HepG2 (cell line): ENCODE measurements at regions not wholly inside any gene's neighbourhood (a gene's known extent, or its start where the extent isn't known, plus 50 kb on each side); places are given as distances from the start of the nearest gene placed in this dataset.

Experiments
- ATAC-seq: fragments of 200-7000 bp; cut with Tn5 transposase; 3 replicates; pipeline ENCODE4 v1.9.1; 2020; ENCODE audit warnings: mild to moderate bottlenecking, moderate library complexity
- BruUV-seq: library from RNA; stranded (reverse); fragments of 400-500 nt; replicated peaks from 2 replicates; lab custom pipeline; 2021; lab: Mats Ljungman, UMichigan
- CTCF ChIA-PET: fragments of 300-600 bp; formaldehyde crosslinking; extraction: SDS; loops from one replicate; lab custom pipeline; 2021; ENCODE audit warnings: low total read pairs, inconsistent platforms, low intra/inter-chr PET ratio; lab: Yijun Ruan, JAX
- POLR2A ChIA-PET: fragments of 350-600 bp; sonication (Branson Sonifier 250); formaldehyde crosslinking; loops from one replicate; lab custom pipeline; 2020; ENCODE audit warnings: antibody characterized with exemption, inconsistent platforms; lab: Yijun Ruan, JAX
- DNase-seq: peaks from one replicate; pipeline ENCODE4 v3.0.0-alpha.2; 2015; ENCODE audit warnings: low spot score
- FAIRE-seq: peaks from 3 replicates; lab custom pipeline; 2011; peaks lifted over from hg19 to GRCh38; lab: Jason Lieb, UNC
- H2AFZ ChIP-seq: one replicate; pipeline ENCODE4 v1.6.1; 2011; ENCODE audit warnings: low read length, inconsistent platforms
- H3K27ac ChIP-seq: fragments of 300-600 bp; 3 replicates; pipeline ENCODE4 v1.8.0; 2011; ENCODE audit warnings: mixed run types, mild to moderate bottlenecking, mixed read lengths, low read length, inconsistent platforms; ENCODE audit not compliant: insufficient read depth; ENCODE audit errors: extremely low read length
- H3K27me3 ChIP-seq, 2 experiments: fragments of 200-600 bp in 1 of 2; 2 replicates in 1 of 2; 3 replicates in 1 of 2; pipeline versions ENCODE4 v1.6.0 to v1.8.0; 2011; ENCODE audit warnings: low read length in 2 of 2, mild to moderate bottlenecking in 2 of 2, moderate library complexity in 2 of 2, inconsistent platforms in 1 of 2; ENCODE audit not compliant: insufficient read depth in 2 of 2, control insufficient read depth in 1 of 2
- H3K36me3 ChIP-seq, 2 experiments: fragments of 200-600 bp in 1 of 2; replicated peaks in 1 of 2; 2 replicates in 1 of 2; 3 replicates in 1 of 2; pipeline versions ENCODE4 v1.5.1 to v1.8.0; 2011; ENCODE audit warnings: low read length in 2 of 2, inconsistent platforms in 1 of 2; ENCODE audit not compliant: insufficient read depth in 2 of 2, control insufficient read depth in 1 of 2
- H3K4me1 ChIP-seq: 2 replicates; pipeline ENCODE4 v1.5.1; 2012; ENCODE audit warnings: low read length, inconsistent platforms; ENCODE audit not compliant: insufficient read depth
- H3K4me2 ChIP-seq: 2 replicates; pipeline ENCODE4 v1.6.0; 2011; ENCODE audit warnings: low read depth, low read length, inconsistent platforms
- H3K4me3 ChIP-seq, 3 experiments: fragments of 200-600 bp in 1 of 3; sonication (generic), shearing (Covaris generic) in 1 of 3; replicated peaks in 1 of 3; 2 replicates each; pipeline ENCODE4 v1.5.1; 2011 to 2016; ENCODE audit warnings: low read length in 3 of 3, inconsistent platforms in 2 of 3, low read depth in 2 of 3, mild to moderate bottlenecking in 2 of 3, control low read depth in 1 of 3, mixed read lengths in 1 of 3; ENCODE audit not compliant: insufficient read depth in 1 of 3
- H3K79me2 ChIP-seq: one replicate; pipeline ENCODE4 v1.6.1; 2011; ENCODE audit warnings: low read length, inconsistent platforms; ENCODE audit not compliant: insufficient read depth
- H3K9ac ChIP-seq: 2 replicates; pipeline ENCODE4 v1.6.0; 2011; ENCODE audit warnings: mild to moderate bottlenecking, low read depth, low read length, inconsistent platforms; ENCODE audit not compliant: insufficient read depth
- H3K9me3 ChIP-seq: 2 replicates; pipeline ENCODE4 v1.5.1; 2012; ENCODE audit warnings: mild to moderate bottlenecking, low read length
- H4K20me1 ChIP-seq: 2 replicates; pipeline ENCODE4 v1.6.0; 2011; ENCODE audit warnings: inconsistent platforms, mild to moderate bottlenecking, low read length, moderate library complexity; ENCODE audit not compliant: insufficient read depth
- BCLAF1 ChIP-seq: fragments of 450-650 bp; IDR thresholded peaks from 2 replicates; pipeline ENCODE4 v1.6.1; 2017; ENCODE audit warnings: mild to moderate bottlenecking
- CREBL2 ChIP-seq: sonication (generic); formaldehyde crosslinking; IDR thresholded peaks from 2 replicates; pipeline ENCODE4 v1.8.1; 2023; ENCODE audit warnings: missing genetic modification reagents, mild to moderate bottlenecking, borderline replicate concordance
- CSRNP2 ChIP-seq: sonication (generic); formaldehyde crosslinking; conservative IDR thresholded peaks from 2 replicates; pipeline ENCODE4 v1.8.0; 2022; ENCODE audit warnings: low read depth, missing genetic modification reagents
- MXI1 ChIP-seq: IDR thresholded peaks from 3 replicates; pipeline ENCODE4 v1.6.1; 2012; ENCODE audit warnings: low read depth, low read length, inconsistent platforms, borderline replicate concordance
- NFYC ChIP-seq: IDR thresholded peaks from 2 replicates; pipeline ENCODE4 v1.6.1; 2016; ENCODE audit warnings: missing genetic modification reagents, missing compliant biosample characterization
- RFX1 ChIP-seq: fragments of 450-650 bp; IDR thresholded peaks from 2 replicates; pipeline ENCODE4 v1.6.1; 2017
- WIZ ChIP-seq: sonication (generic); formaldehyde crosslinking; IDR thresholded peaks from 2 replicates; pipeline ENCODE4 v1.5.1; 2020; ENCODE audit warnings: mild to moderate bottlenecking, missing genetic modification reagents
- ZNF160 ChIP-seq: sonication (generic); formaldehyde crosslinking; IDR thresholded peaks from 2 replicates; pipeline ENCODE4 v1.8.0; 2022; ENCODE audit warnings: mild to moderate bottlenecking, inconsistent platforms, missing genetic modification reagents
- ZNF720 ChIP-seq: sonication (generic); formaldehyde crosslinking; IDR thresholded peaks from 2 replicates; pipeline ENCODE4 v1.4.0; 2020; ENCODE audit warnings: missing genetic modification reagents
- ZSCAN31 ChIP-seq: sonication (generic); formaldehyde crosslinking; IDR thresholded peaks from 2 replicates; pipeline ENCODE4 v1.5.0; 2020; ENCODE audit warnings: low read depth, mild to moderate bottlenecking, missing genetic modification reagents
- WGBS: methylation state at CpG from one replicate; pipeline ENCODE4 v1.1.6; 2017; ENCODE audit warnings: low lambda C conversion rate; 5-methylcytosine and 5-hydroxymethylcytosine counted together
- in situ Hi-C: cut with HindIII; loops from 2 replicates; pipeline ENCODE4 v1.10.0; 2017; ENCODE audit warnings: low pct_unique_long_range_greater_than_20kb; ENCODE audit not compliant: extremely low pct_ligation_motif_present
- intact Hi-C: fragments of 100-400 bp; cut with micrococcal nuclease; formaldehyde crosslinking; loops from one replicate; pipeline ENCODE4 v1.10.0; 2022; ENCODE audit not compliant: unreplicated experiment
- TF ChIP-seq, protein P1 (sequence below): sonication (generic); formaldehyde crosslinking; IDR thresholded peaks from 2 replicates; pipeline ENCODE4 v1.4.0; 2020; ENCODE audit warnings: missing genetic modification reagents, borderline replicate concordance
- TF ChIP-seq, protein P2 (sequence below): IDR thresholded peaks from 2 replicates; pipeline ENCODE4 v1.6.1; 2016; ENCODE audit warnings: missing genetic modification reagents, missing compliant biosample characterization
- TF ChIP-seq, protein P3 (sequence below): sonication (generic); formaldehyde crosslinking; IDR thresholded peaks from 2 replicates; pipeline ENCODE4 v1.8.0; 2023; ENCODE audit warnings: mild to moderate bottlenecking, missing genetic modification reagents
- TF ChIP-seq, protein P4 (sequence below): IDR thresholded peaks from 2 replicates; pipeline ENCODE4 v1.6.1; 2012; ENCODE audit warnings: inconsistent platforms

DNA sequence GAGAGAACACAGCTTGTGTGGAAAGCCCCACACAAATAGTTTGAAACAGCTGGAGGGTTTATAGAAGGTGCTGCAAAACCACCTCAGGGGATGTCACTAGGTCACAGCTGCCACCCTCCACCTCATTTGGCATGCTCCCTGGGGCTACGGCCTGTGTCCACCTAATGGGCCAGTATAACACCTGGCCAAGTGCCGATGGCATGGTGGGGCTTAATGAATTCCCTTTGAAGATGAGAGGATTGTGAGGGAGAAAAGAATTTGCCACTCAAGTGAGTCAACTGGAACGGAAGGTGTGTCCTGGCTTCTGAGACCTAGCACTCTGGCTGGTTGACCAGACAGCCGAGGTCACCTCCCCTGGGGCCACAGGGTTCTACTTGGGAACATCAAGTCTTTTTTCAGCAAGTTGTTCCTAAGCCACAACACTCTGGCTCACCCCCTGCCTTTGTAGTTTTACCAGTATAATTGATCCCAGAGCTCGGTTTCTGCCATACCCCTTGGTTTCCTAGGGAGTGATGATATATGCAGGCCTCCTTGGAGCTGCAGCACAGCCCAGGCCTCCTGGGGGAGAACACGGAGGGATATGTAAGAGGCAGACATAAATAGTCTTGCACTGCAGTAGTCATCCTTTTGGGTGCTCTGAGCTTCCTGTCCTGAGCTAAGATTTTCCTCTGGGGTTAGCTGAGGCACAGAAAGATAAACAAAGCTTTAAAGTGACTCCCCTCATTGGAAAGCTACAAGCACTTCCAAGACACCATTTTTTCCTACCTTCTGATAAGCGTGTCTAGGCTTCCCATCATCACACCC is 178.2 kb upstream of the LPP start:
- intact Hi-C loops (no loop called here), in situ Hi-C loops (no loop called here)
- no peak for FAIRE-seq
- Histone ChIP-seq H3K9me3 (peaks cover 6% of the 10 kb centered on the region; the same call in 1 of the 2 replicates), H3K4me3 (no peak overlapping the region), H2AFZ (no peak overlapping the region), H4K20me1 (no peaks in the 10 kb centered on the region), H3K9ac (no peak overlapping the region), H3K4me2 (no peak overlapping the region), H3K27ac (no peak overlapping the region), H3K27me3 (no peaks in the 10 kb centered on the region), H3K4me1 (peaks cover 38% of the 10 kb centered on the region), H3K36me3 (no peaks in the 10 kb centered on the region), H3K79me2 (no peaks in the 10 kb centered on the region)
- no peak for DNase-seq
- POLR2A ChIA-PET: no interaction called here
- CTCF ChIA-PET: no interaction called here
- WGBS: 81% methylated on average over 7 of the region's 7 CpGs
- ATAC-seq: no peak
- BruUV-seq: no TSS peak
- TF ChIP-seq, protein P1, sequence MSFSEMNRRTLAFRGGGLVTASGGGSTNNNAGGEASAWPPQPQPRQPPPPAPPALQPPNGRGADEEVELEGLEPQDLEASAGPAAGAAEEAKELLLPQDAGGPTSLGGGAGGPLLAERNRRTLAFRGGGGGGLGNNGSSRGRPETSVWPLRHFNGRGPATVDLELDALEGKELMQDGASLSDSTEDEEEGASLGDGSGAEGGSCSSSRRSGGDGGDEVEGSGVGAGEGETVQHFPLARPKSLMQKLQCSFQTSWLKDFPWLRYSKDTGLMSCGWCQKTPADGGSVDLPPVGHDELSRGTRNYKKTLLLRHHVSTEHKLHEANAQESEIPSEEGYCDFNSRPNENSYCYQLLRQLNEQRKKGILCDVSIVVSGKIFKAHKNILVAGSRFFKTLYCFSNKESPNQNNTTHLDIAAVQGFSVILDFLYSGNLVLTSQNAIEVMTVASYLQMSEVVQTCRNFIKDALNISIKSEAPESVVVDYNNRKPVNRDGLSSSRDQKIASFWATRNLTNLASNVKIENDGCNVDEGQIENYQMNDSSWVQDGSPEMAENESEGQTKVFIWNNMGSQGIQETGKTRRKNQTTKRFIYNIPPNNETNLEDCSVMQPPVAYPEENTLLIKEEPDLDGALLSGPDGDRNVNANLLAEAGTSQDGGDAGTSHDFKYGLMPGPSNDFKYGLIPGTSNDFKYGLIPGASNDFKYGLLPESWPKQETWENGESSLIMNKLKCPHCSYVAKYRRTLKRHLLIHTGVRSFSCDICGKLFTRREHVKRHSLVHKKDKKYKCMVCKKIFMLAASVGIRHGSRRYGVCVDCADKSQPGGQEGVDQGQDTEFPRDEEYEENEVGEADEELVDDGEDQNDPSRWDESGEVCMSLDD (CRISPR knock-in tag): no peak
- TF ChIP-seq CSRNP2 (CRISPR knock-in tag) (no peak), BCLAF1 (no peak), MXI1 (no peak), CREBL2 (CRISPR knock-in tag) (no peak), WIZ (CRISPR knock-in tag) (no peak), RFX1 (no peak), ZNF160 (CRISPR knock-in tag) (no peak), ZNF720 (CRISPR knock-in tag) (no peak), ZSCAN31 (no peak), NFYC (no peak)
- TF ChIP-seq, protein P2, sequence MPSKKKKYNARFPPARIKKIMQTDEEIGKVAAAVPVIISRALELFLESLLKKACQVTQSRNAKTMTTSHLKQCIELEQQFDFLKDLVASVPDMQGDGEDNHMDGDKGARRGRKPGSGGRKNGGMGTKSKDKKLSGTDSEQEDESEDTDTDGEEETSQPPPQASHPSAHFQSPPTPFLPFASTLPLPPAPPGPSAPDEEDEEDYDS (CRISPR knock-in tag): no peak
- TF ChIP-seq, protein P3, sequence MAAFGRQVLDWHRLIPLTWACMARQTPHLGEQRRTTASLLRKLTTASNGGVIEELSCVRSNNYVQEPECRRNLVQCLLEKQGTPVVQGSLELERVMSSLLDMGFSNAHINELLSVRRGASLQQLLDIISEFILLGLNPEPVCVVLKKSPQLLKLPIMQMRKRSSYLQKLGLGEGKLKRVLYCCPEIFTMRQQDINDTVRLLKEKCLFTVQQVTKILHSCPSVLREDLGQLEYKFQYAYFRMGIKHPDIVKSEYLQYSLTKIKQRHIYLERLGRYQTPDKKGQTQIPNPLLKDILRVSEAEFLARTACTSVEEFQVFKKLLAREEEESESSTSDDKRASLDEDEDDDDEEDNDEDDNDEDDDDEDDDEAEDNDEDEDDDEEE (CRISPR knock-in tag): no peak
- TF ChIP-seq, protein P4, sequence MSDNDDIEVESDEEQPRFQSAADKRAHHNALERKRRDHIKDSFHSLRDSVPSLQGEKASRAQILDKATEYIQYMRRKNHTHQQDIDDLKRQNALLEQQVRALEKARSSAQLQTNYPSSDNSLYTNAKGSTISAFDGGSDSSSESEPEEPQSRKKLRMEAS: no peak
